ENCODE measurements at regions not wholly inside any gene's neighbourhood (a gene's known extent, or its start where the extent isn't known, plus 50 kb on each side); places are given as distances from the start of the nearest gene placed in this dataset.

GRCh38 chr4:146051223-146051622, 112.6 kb upstream of the ZNF827 start:
- Histone ChIP-seq H3K4me1 (replicated peaks in 1 of 4; ENCODE audit: control insufficient read depth in 3 of 4, insufficient read depth in 4 of 4, low read length in 3 of 4) (peaks cover 0 to 6% (median 1%) of the 10 kb centered on the region in 4 experiments; a peak in 1 of 7 replicates), H3K4me2 (ENCODE audit: insufficient read depth in 1 of 2, low read depth in 2 of 2, low read length in 2 of 2) (no peak overlapping the region), H3K9me3 (ENCODE audit: insufficient read depth in 2 of 2, low read depth in 1 of 2, low read length in 1 of 2) (peaks cover 14 to 16% of the 10 kb centered on the region in 2 experiments), H2AK5ac (ENCODE audit: low read depth, low read length) (no peak overlapping the region), H2AFZ (ENCODE audit: low read length) (no peak overlapping the region), H4K20me1 (replicated peaks in 1 of 2; ENCODE audit: control insufficient read depth in 1 of 2, insufficient read depth in 2 of 2, low read length in 2 of 2) (no peaks in the 10 kb centered on the region), H3K23ac (ENCODE audit: insufficient read length) (no peak overlapping the region), H3K27me3 (replicated peaks in 1 of 4; ENCODE audit: control insufficient read depth in 3 of 4, extremely low read depth in 1 of 4, insufficient read depth in 3 of 4, low read length in 3 of 4) (no peaks in the 10 kb centered on the region), H4K5ac (ENCODE audit: insufficient read length, low read depth, low read length) (no peak overlapping the region), H2BK5ac (ENCODE audit: low read depth, low read length) (no peak overlapping the region), H3K4ac (replicated peaks; ENCODE audit: insufficient read length, low read depth, low read length) (no peak overlapping the region), H3K18ac (ENCODE audit: extremely low read depth, low read length) (no peak overlapping the region), H3K79me2 (ENCODE audit: control insufficient read depth in 1 of 2, insufficient read depth in 2 of 2, low read length in 2 of 2) (no peaks in the 10 kb centered on the region), H3K56ac (replicated peaks; ENCODE audit: insufficient read length, low read depth, low read length) (no peak overlapping the region), H3K9ac (replicated peaks in 1 of 4; ENCODE audit: extremely low read depth in 1 of 4, low read depth in 3 of 4, low read length in 3 of 4) (no peak overlapping the region), H3K36me3 (ENCODE audit: control insufficient read depth in 2 of 4, insufficient read depth in 4 of 4, low read length in 3 of 4) (no peaks in the 10 kb centered on the region), H3K4me3 (ENCODE audit: extremely low read depth in 1 of 4, insufficient read depth in 2 of 4, low read depth in 3 of 4, low read length in 4 of 4) (no peak overlapping the region), H3K14ac (ENCODE audit: insufficient read length) (no peak overlapping the region), H3K27ac (ENCODE audit: low read depth, low read length) (no peak overlapping the region), H2BK12ac (ENCODE audit: low read depth, low read length) (no peak overlapping the region), H4K91ac (replicated peaks; ENCODE audit: insufficient read length, low read length) (no peak overlapping the region), H2BK15ac (ENCODE audit: low read length) (no peak overlapping the region), H2BK120ac (replicated peaks; ENCODE audit: low read depth, low read length) (no peak overlapping the region), H3K79me1 (ENCODE audit: low read depth, low read length) (no peaks in the 10 kb centered on the region), H2BK20ac (ENCODE audit: low read length) (no peak overlapping the region), H3K23me2 (ENCODE audit: low read depth, low read length) (no peaks in the 10 kb centered on the region; the same call in 1 of the 2 replicates), H4K8ac (ENCODE audit: extremely low read depth, insufficient read depth, low read length) (no peak overlapping the region)
- no peak for DNase-seq (ENCODE audit: low read depth in 1 of 2, low spot score in 2 of 2)
- ChIA-PET POLR2A (ENCODE audit: partially characterized antibody) (no interaction called here), CTCF (ENCODE audit: partially characterized antibody) (interaction anchor here (0.8 to 1.4 kb wide), 3 partner anchors 9 to 99 kb away, joined by 3 to 5 read pairs (median 5); no protein-coding TSS in a partner anchor)
- FAIRE-seq: no peak
- TF ChIP-seq ZNF274 (IDR thresholded peaks at IDR 0.05; ENCODE audit: borderline replicate concordance, extremely low read depth, low read length): no peak
- no peak for TF ChIP-seq BCL11A (IDR thresholded peaks at IDR 0.05; ENCODE audit: low read depth in 2 of 2, low read length in 2 of 2)
- no peak for TF ChIP-seq E2F6 (IDR thresholded peaks at IDR 0.05)
- no peak for TF ChIP-seq SRF (IDR thresholded peaks at IDR 0.05; ENCODE audit: low read depth, low read length)
- TF ChIP-seq MAX (IDR thresholded peaks at IDR 0.05): no peak
- TF ChIP-seq TAF1 (IDR thresholded peaks at IDR 0.05; ENCODE audit: low read depth, low read length): no peak
- no peak for TF ChIP-seq HDAC6 (IDR thresholded peaks at IDR 0.05; ENCODE audit: low read depth, low read length)
- no peak for TF ChIP-seq SP4 (IDR thresholded peaks at IDR 0.05; ENCODE audit: low read length)
- no peak for TF ChIP-seq POU5F1 (IDR thresholded peaks at IDR 0.05; ENCODE audit: low read depth, low read length)
- no peak for TF ChIP-seq KDM5A (IDR thresholded peaks at IDR 0.05; ENCODE audit: low read length)
- no peak for TF ChIP-seq ASH2L (IDR thresholded peaks at IDR 0.05; ENCODE audit: low read length)
- TF ChIP-seq TBP (IDR thresholded peaks at IDR 0.05; ENCODE audit: low read depth, low read length): no peak
- no peak for TF ChIP-seq CTBP2 (IDR thresholded peaks at IDR 0.05; ENCODE audit: borderline replicate concordance, insufficient read depth, insufficient read length, low read length)
- TF ChIP-seq GTF2F1 (IDR thresholded peaks at IDR 0.05; ENCODE audit: borderline replicate concordance, low read depth, low read length): no peak
- TF ChIP-seq YY1 (IDR thresholded peaks at IDR 0.05; ENCODE audit: low read depth, low read length): no peak
- no peak for TF ChIP-seq SIRT6 (IDR thresholded peaks at IDR 0.05; ENCODE audit: low read length)

All from H1 (cell line).